CD14-positive monocyte (primary cell): ENCODE measurements at regions not wholly inside any gene's neighbourhood (a gene's known extent, or its start where the extent isn't known, plus 50 kb on each side); places are given as distances from the start of the nearest gene placed in this dataset.
"Not testable (repeated sequence)": the region's sequence is repeated elsewhere in the genome, so short reads cannot be mapped to it uniquely, and the experiment has no call there.

Source experiments
- DNase-seq, 3 donors: peaks; one replicate each; pipeline ENCODE4 v3.0.0-alpha.2; 2011 to 2022
- H2AFZ ChIP-seq: 2 replicates; pipeline ENCODE4 v1.6.0; 2012; ENCODE audit warnings: mild to moderate bottlenecking, low read depth, low read length, inconsistent platforms; ENCODE audit not compliant: insufficient read depth, poor library complexity, severe bottlenecking
- H3K27ac ChIP-seq, 2 donors: 1 replicate in 1 of 2; 2 replicates in 1 of 2; pipeline ENCODE4 v1.5.1; 2012 to 2013; ENCODE audit warnings: low read length in 2 of 2, control low read depth in 1 of 2, inconsistent platforms in 1 of 2, low read depth in 1 of 2, mild to moderate bottlenecking in 1 of 2
- H3K27me3 ChIP-seq, 2 donors: one replicate each; pipeline versions ENCODE4 v1.6.0 to v1.6.1; 2011 to 2013; ENCODE audit warnings: low read length in 2 of 2; ENCODE audit not compliant: control insufficient read depth in 2 of 2, insufficient read depth in 2 of 2
- H3K36me3 ChIP-seq, 2 donors: replicated peaks in 1 of 2; 1 replicate in 1 of 2; 2 replicates in 1 of 2; pipeline versions ENCODE4 v1.5.1 to v1.6.1; 2012 to 2013; ENCODE audit warnings: low read length in 2 of 2, control low read depth in 1 of 2, inconsistent platforms in 1 of 2, mild to moderate bottlenecking in 1 of 2; ENCODE audit not compliant: insufficient read depth in 2 of 2, control insufficient read depth in 1 of 2
- H3K4me1 ChIP-seq, 2 donors: 1 replicate in 1 of 2; 2 replicates in 1 of 2; pipeline versions ENCODE4 v1.5.1 to v1.6.1; 2012 to 2013; ENCODE audit warnings: low read length in 2 of 2, control low read depth in 1 of 2, inconsistent platforms in 1 of 2, mild to moderate bottlenecking in 1 of 2, moderate library complexity in 1 of 2; ENCODE audit not compliant: insufficient read depth in 2 of 2, control insufficient read depth in 1 of 2
- H3K4me2 ChIP-seq: replicated peaks from 2 replicates; pipeline ENCODE3; 2012; ENCODE audit warnings: low read length, moderate library complexity, mild to moderate bottlenecking; ENCODE audit not compliant: poor library complexity, severe bottlenecking; ENCODE audit errors: extremely low read depth
- H3K4me3 ChIP-seq, 3 experiments: fragments of 200-600 bp in 1 of 3; sonication (generic) in 1 of 3; replicated peaks in 1 of 3; 1 replicate in 2 of 3; 2 replicates in 1 of 3; pipeline ENCODE4 v1.5.1; 2011 to 2013; ENCODE audit warnings: low read length in 3 of 3, mild to moderate bottlenecking in 3 of 3, control low read depth in 2 of 3, low read depth in 2 of 3, inconsistent platforms in 1 of 3, moderate library complexity in 1 of 3
- H3K79me2 ChIP-seq: 2 replicates; pipeline ENCODE4 v1.6.0; 2012; ENCODE audit warnings: mild to moderate bottlenecking, control low read depth, inconsistent platforms, low read length, moderate library complexity; ENCODE audit not compliant: insufficient read depth
- H3K9ac ChIP-seq: 2 replicates; pipeline ENCODE4 v1.6.0; 2017; ENCODE audit warnings: low read length, mild to moderate bottlenecking; ENCODE audit not compliant: insufficient read depth, poor library complexity, severe bottlenecking
- H3K9me3 ChIP-seq, 2 donors: replicated peaks in 1 of 2; 1 replicate in 1 of 2; 2 replicates in 1 of 2; pipeline versions ENCODE4 v1.5.1 to v1.6.1; 2012 to 2013; ENCODE audit warnings: low read length in 2 of 2, control low read depth in 1 of 2; ENCODE audit not compliant: control insufficient read depth in 1 of 2, insufficient read depth in 1 of 2
- H4K20me1 ChIP-seq: 2 replicates; pipeline ENCODE4 v1.6.0; 2012; ENCODE audit warnings: mild to moderate bottlenecking, low read length, control low read depth, moderate library complexity; ENCODE audit not compliant: insufficient read depth
- H3K27ac Mint-ChIP-seq, 7 donors: one replicate each; pipeline ENCODE4 v1.8.0; 2020; ENCODE audit warnings: mild to moderate bottlenecking in 7 of 7, mixed read lengths in 7 of 7, moderate library complexity in 6 of 7, inconsistent platforms in 2 of 7
- H3K27me3 Mint-ChIP-seq, 3 donors: one replicate each; pipeline ENCODE4 v1.8.0; 2021 to 2022; ENCODE audit warnings: low read depth in 3 of 3, mild to moderate bottlenecking in 3 of 3, mixed read lengths in 3 of 3, moderate library complexity in 3 of 3, inconsistent platforms in 1 of 3
- H3K36me3 Mint-ChIP-seq, 2 donors: one replicate each; pipeline ENCODE4 v1.8.0; 2020; ENCODE audit warnings: mixed read lengths in 2 of 2, inconsistent platforms in 1 of 2, mild to moderate bottlenecking in 1 of 2
- H3K4me1 Mint-ChIP-seq: one replicate; pipeline ENCODE4 v1.8.0; 2020; ENCODE audit warnings: mild to moderate bottlenecking, mixed read lengths
- H3K4me3 Mint-ChIP-seq, 2 donors: one replicate each; pipeline ENCODE4 v1.8.0; 2020; ENCODE audit warnings: mild to moderate bottlenecking in 2 of 2, mixed read lengths in 2 of 2, moderate library complexity in 1 of 2
- H3K9me3 Mint-ChIP-seq, 7 donors: one replicate each; pipeline ENCODE4 v1.8.0; 2020 to 2022; ENCODE audit warnings: mixed read lengths in 7 of 7, mild to moderate bottlenecking in 6 of 7, moderate library complexity in 6 of 7, inconsistent platforms in 2 of 7
- WGBS: methylation state at CpG from one replicate; pipeline ENCODE4 v1.1.5; 2013; ENCODE audit warnings: missing lambda C conversion rate; ENCODE audit not compliant: insufficient coverage; 5-methylcytosine and 5-hydroxymethylcytosine counted together
- intact Hi-C, 2 donors: fragments of 100-400 bp; cut with micrococcal nuclease; formaldehyde crosslinking; loops; one replicate each; pipeline versions ENCODE4 v1.15.0 to v1.15.1; 2023
- TF ChIP-seq, protein P1 (sequence below): fragments of 200-600 bp; IDR thresholded peaks from one replicate; pipeline ENCODE4 v1.8.0; 2022; ENCODE audit warnings: antibody characterized with exemption, mild to moderate bottlenecking

DNA sequence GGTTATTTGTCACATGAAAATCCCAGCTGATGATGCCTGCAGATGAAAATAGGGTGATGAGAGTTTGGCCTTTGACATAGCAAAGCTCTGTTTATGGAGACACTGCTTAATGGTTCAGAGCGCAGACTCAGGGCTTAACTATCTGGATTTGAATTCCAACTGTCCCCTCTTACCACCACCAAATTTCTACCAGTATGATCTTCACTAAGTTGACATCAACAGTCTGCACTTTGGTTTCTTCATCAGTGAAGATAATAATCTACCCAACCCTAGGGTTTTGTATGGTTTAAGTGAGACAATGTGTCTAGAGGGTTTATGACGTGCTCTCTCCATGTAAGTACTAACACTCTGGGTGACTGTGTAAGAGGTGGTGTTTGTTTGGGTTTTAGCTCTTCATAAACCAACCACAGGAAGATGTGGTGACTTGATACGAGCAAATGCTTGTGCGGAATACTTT lies 151.4 kb upstream of the TNFAIP3 start:
- Histone ChIP-seq H3K36me3 (no peaks in the 10 kb centered on the region), H3K79me2 (no peaks in the 10 kb centered on the region), H3K27ac (no peak overlapping the region), H2AFZ (no peak overlapping the region), H3K9me3 (no peaks in the 10 kb centered on the region), H3K4me1 (peaks cover 25 to 28% of the 10 kb centered on the region in 2 donors), H3K4me3 (no peak overlapping the region), H4K20me1 (no peaks in the 10 kb centered on the region), H3K9ac (no peak overlapping the region), H3K4me2 (no peak overlapping the region), H3K27me3 (no peaks in the 10 kb centered on the region)
- Mint-ChIP-seq H3K4me1 (peaks cover 26% of the 10 kb centered on the region), H3K4me3 (no peak overlapping the region), H3K27ac (no peak overlapping the region), H3K27me3 (peaks cover 0 to 1% (median 0%) of the 10 kb centered on the region in 3 donors), H3K9me3 (peaks cover 0 to 4% (median 0%) of the 10 kb centered on the region in 7 donors), H3K36me3 (no peaks in the 10 kb centered on the region)
- no CpG with 5 or more reads among the region's 4 CpGs for WGBS
- no peak for DNase-seq
- TF ChIP-seq, protein P1, sequence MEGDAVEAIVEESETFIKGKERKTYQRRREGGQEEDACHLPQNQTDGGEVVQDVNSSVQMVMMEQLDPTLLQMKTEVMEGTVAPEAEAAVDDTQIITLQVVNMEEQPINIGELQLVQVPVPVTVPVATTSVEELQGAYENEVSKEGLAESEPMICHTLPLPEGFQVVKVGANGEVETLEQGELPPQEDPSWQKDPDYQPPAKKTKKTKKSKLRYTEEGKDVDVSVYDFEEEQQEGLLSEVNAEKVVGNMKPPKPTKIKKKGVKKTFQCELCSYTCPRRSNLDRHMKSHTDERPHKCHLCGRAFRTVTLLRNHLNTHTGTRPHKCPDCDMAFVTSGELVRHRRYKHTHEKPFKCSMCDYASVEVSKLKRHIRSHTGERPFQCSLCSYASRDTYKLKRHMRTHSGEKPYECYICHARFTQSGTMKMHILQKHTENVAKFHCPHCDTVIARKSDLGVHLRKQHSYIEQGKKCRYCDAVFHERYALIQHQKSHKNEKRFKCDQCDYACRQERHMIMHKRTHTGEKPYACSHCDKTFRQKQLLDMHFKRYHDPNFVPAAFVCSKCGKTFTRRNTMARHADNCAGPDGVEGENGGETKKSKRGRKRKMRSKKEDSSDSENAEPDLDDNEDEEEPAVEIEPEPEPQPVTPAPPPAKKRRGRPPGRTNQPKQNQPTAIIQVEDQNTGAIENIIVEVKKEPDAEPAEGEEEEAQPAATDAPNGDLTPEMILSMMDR, result no peak
- intact Hi-C loops, result loop anchor here in 1 of 2 donors (10.0 kb wide), 1 partner anchor 49 kb away; no protein-coding TSS in a partner anchor

DNA sequence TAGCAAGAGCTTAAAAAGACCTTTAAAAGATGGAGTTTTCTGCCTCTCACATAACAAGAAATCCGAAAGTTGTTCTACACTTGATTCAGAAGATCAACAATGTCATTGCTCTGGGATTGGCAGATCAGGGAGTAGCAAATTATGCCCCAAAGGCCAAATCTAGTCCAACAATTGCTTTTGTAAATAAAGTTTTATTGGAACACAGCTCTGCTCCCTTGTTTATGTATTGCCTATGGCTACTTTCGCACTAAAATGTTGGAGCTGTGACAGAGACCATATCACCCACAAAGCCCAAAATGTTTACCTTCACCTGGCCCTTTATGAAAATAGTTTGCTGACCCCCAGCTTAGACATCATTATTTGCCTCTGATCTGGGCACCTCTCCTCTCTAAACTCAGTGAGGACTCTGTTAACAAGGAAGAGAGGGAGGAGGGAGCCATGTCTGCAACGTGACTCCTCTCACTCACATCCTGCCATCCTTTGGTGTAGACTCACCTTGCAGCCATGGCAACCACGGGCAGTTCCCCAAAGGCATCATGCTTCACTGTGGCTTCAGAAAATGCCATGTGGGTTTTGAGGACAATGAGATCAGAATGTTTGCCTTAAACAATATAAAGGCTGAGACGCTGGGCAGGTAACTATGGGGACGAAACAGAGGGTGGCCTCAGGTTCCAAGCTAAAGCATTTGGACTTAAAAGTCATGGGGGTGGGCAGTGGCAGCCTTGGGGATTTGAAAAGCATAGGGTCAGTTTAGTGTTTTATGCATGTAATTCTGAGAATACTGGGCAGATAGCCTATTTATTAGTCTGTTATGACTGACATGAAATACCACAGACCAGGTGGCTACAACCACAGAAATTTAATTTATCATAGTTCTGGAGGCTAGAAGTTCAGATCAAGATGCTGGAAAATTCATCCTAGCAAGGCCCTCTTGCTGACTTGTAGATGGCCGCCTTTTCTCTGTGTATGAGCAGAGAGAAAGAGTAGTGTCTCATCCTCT lies 149.7 kb upstream of the TNFAIP3 start:
- TF ChIP-seq, protein P1, result no peak
- Histone ChIP-seq H3K27me3 (no peaks in the 10 kb centered on the region), H2AFZ (no peak overlapping the region), H3K79me2 (no peaks in the 10 kb centered on the region), H3K4me2 (no peak overlapping the region), H3K36me3 (no peaks in the 10 kb centered on the region), H4K20me1 (no peaks in the 10 kb centered on the region), H3K4me1 (peaks cover 23 to 30% of the 10 kb centered on the region in 2 donors), H3K9me3 (no peaks in the 10 kb centered on the region), H3K9ac (no peak overlapping the region), H3K4me3 (no peak overlapping the region), H3K27ac (no peak overlapping the region)
- 100% methylated on average over 1 of the region's 7 CpGs for WGBS
- Mint-ChIP-seq H3K4me1 (peaks cover 29% of the 10 kb centered on the region), H3K4me3 (no peak overlapping the region), H3K27me3 (peaks cover 0 to 1% (median 0%) of the 10 kb centered on the region in 3 donors), H3K9me3 (peaks cover 0 to 4% (median 0%) of the 10 kb centered on the region in 7 donors), H3K36me3 (no peaks in the 10 kb centered on the region), H3K27ac (peak overlapping the region in 1 of 7 donors; percentile 24)
- DNase-seq, result no peak
- intact Hi-C loops, result loop anchor here in 1 of 2 donors (10.0 kb wide), 1 partner anchor 47 kb away; no protein-coding TSS in a partner anchor

DNA sequence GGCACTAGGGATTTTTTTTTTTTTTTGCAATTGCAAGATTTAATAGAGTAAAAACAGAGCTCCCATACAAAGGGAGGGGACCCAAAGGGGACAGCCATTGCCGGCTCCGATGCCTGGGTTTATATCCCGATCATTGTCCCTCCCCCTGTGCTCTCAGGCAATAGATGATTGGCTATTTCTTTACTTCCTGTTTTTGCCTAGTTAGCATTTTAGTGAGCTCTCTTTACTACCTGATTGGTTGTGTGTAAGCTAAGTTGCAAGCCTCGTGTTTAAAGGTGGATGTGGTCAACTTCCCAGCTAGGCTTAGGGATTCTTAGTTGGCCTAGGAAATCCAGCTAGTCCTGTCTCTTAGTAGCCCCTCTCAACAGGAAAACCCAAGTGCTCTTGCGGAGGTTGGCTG lies 148.2 kb upstream of the TNFAIP3 start:
- not testable (repeated sequence) for H3K27ac ChIP-seq, H2AFZ ChIP-seq, H3K4me3 ChIP-seq, H3K4me3 Mint-ChIP-seq, H3K36me3 Mint-ChIP-seq, H3K9ac ChIP-seq, DNase-seq, H3K27me3 ChIP-seq, H3K27me3 Mint-ChIP-seq, H3K9me3 ChIP-seq, H3K4me2 ChIP-seq, H3K27ac Mint-ChIP-seq, H4K20me1 ChIP-seq, H3K9me3 Mint-ChIP-seq, H3K79me2 ChIP-seq, H3K36me3 ChIP-seq
- intact Hi-C loops, result loop anchor here in 1 of 2 donors (10.0 kb wide), 1 partner anchor 46 kb away; no protein-coding TSS in a partner anchor
- WGBS, result 40% methylated on average over 1 of the region's 5 CpGs
- H3K4me1 Mint-ChIP-seq, result peaks cover 42% of the 10 kb centered on the region
- H3K4me1 ChIP-seq, result peaks cover 36 to 42% of the 10 kb centered on the region in 2 donors
